ENCODE measurements at regions not wholly inside any gene's neighbourhood (a gene's known extent, or its start where the extent isn't known, plus 50 kb on each side); places are given as distances from the start of the nearest gene placed in this dataset.
"Not testable (repeated sequence)": the region's sequence is repeated elsewhere in the genome, so short reads cannot be mapped to it uniquely, and the experiment has no call there.

DNA sequence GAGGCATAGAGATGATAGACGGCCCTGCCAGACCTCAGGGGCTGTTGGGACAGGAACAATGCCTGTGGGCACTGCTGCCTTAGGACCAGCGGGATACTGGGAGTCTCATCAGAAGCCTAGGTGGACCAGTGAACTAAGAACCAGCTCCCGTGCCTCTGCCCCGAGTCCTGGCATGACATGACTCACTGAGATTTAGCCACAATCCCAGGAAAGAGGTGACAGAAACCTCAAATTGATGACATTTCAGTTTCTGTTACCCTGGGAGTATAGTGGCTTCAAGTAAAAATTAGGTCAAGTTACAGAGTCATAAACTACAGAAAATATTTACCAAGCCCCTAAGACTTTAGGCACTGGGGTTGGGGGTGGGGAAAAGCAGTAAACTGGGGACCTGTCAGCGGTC lies 74.6 kb upstream of the GADD45A start:
- no peak for DNase-seq (ENCODE audit: low spot score in 2 of 2)
- peaks cover 0 to 10% of the 10 kb centered on the region in 2 donors for H3K4me1 ChIP-seq
- H3K36me3 ChIP-seq, result no peaks in the 10 kb centered on the region
- no peak overlapping the region for H3K27ac ChIP-seq
- H3K4me3 ChIP-seq, result no peak overlapping the region
- TF ChIP-seq, protein P1, sequence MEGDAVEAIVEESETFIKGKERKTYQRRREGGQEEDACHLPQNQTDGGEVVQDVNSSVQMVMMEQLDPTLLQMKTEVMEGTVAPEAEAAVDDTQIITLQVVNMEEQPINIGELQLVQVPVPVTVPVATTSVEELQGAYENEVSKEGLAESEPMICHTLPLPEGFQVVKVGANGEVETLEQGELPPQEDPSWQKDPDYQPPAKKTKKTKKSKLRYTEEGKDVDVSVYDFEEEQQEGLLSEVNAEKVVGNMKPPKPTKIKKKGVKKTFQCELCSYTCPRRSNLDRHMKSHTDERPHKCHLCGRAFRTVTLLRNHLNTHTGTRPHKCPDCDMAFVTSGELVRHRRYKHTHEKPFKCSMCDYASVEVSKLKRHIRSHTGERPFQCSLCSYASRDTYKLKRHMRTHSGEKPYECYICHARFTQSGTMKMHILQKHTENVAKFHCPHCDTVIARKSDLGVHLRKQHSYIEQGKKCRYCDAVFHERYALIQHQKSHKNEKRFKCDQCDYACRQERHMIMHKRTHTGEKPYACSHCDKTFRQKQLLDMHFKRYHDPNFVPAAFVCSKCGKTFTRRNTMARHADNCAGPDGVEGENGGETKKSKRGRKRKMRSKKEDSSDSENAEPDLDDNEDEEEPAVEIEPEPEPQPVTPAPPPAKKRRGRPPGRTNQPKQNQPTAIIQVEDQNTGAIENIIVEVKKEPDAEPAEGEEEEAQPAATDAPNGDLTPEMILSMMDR (IDR thresholded peaks at IDR 0.05), result no peak
- no peaks in the 10 kb centered on the region for H3K9me3 ChIP-seq
- H3K27me3 ChIP-seq, result no peaks in the 10 kb centered on the region
- intact Hi-C loops (cut with DNase I), result no loop called here

DNA sequence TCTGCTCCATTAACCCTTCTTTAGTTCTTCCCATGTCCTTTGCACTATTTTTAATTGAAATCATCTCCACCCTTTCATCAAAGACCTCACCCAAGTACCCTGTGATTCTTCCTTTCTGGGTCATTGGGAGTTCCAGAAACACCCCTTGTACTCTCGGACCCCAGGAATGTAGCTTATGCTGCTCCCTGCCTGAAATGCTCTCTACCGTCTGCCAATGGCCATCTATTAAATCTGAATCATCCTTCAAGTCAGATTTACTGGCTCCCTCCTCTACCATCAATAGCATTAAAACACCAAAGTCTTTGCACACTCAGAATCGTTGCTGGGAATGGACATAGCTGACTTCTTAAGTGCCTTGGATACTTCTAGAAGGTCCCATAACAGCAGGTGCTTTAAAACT lies 73.2 kb upstream of the GADD45A start:
- no peak overlapping the region for H3K4me3 ChIP-seq
- intact Hi-C loops (cut with DNase I), result no loop called here
- TF ChIP-seq, protein P1 (IDR thresholded peaks at IDR 0.05), result no peak
- no peaks in the 10 kb centered on the region for H3K36me3 ChIP-seq
- peaks cover 0 to 10% of the 10 kb centered on the region in 2 donors for H3K4me1 ChIP-seq
- no peak overlapping the region for H3K27ac ChIP-seq
- H3K9me3 ChIP-seq, result no peaks in the 10 kb centered on the region
- DNase-seq (ENCODE audit: low spot score in 2 of 2), result no peak
- H3K27me3 ChIP-seq, result no peaks in the 10 kb centered on the region

DNA sequence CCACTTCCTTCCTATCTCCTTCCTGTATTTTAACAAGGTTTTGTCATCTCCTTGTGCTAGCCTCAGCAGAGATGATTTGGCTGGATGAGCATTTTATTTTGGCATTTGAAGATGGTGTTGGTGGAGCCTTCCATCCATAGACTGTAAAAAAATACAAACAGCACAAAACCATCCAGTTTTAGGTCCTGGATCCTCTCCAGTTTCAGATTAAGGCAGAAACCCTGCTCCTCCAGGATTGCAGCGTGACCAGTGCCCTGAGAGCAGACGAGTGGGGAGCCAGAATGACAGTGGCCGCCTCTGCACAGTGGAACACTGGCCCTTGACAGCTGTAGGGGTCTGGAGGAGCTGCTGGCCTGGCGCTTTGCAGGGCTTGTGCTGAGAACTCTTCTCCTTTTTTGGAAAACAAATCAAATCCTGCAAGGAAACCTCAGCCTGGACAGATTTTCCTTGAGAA lies 72.2 kb upstream of the GADD45A start:
- Histone ChIP-seq H3K36me3 (no peaks in the 10 kb centered on the region), H3K27ac (peak overlapping the region; percentile 8 to 52), H3K27me3 (no peaks in the 10 kb centered on the region), H3K4me1 (peaks cover 0 to 11% of the 10 kb centered on the region in 2 donors), H3K9me3 (no peaks in the 10 kb centered on the region), H3K4me3 (no peak overlapping the region)
- no peak for DNase-seq (ENCODE audit: low spot score in 2 of 2)
- intact Hi-C loops (cut with DNase I), result no loop called here
- TF ChIP-seq, protein P1 (IDR thresholded peaks at IDR 0.05), result no peak

DNA sequence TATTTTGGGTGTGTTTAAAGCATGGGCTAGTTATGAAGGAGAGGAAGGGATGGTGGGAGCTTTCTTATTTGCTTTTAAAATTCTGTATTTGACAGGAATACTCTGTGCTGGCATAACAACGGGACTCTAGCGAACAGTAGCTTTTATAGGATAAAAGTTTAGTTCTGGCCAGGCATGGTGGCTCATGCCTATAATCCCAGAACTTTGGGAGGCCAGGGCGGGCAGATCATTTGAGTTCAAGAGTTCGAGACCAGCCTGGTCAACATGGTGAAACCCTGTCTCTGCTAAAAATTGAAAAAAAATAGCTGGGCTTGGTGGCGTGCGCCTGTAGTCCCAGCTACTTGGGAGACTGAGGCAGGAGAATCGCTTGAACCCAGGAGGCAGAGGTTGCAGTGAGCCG lies 71.5 kb upstream of the GADD45A start:
- intact Hi-C loops (cut with DNase I); DNase-seq (ENCODE audit: low spot score in 2 of 2); H3K9me3 ChIP-seq; H3K27me3 ChIP-seq; H3K4me3 ChIP-seq; H3K36me3 ChIP-seq: not testable (repeated sequence)
- Histone ChIP-seq H3K4me1 (peaks cover 2 to 16% of the 10 kb centered on the region in 2 donors), H3K27ac (peak overlapping the region; percentile 8 to 52)

DNA sequence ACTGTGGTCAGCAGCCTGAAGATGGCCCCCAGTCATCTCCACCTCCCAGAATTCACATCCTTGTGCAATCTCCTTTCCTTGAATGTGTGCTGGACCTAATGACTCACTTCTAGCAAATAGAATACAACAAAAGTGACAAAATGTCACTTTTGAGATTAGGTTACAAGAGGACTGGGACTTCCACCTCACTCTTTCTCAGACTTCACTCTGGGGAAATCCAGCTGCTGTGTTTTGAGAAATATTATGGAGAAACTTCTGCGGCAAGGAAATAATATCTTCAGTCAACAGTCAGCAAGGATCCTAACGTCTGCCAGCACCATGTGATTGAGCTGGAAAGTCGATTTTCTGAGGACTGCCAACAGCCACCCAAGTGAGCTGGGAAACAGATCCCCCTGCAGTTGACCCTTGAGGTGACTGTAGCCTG lies 70.5 kb upstream of the GADD45A start:
- TF ChIP-seq, protein P1 (IDR thresholded peaks at IDR 0.05), result no peak
- Histone ChIP-seq H3K27me3 (no peaks in the 10 kb centered on the region), H3K4me3 (no peak overlapping the region), H3K4me1 (peaks cover 2 to 21% of the 10 kb centered on the region in 2 donors), H3K36me3 (no peaks in the 10 kb centered on the region), H3K27ac (peak overlapping the region in 1 of 2 donors; percentile 18), H3K9me3 (no peaks in the 10 kb centered on the region)
- intact Hi-C loops (cut with DNase I), result no loop called here
- DNase-seq (ENCODE audit: low spot score in 2 of 2), result no peak

DNA sequence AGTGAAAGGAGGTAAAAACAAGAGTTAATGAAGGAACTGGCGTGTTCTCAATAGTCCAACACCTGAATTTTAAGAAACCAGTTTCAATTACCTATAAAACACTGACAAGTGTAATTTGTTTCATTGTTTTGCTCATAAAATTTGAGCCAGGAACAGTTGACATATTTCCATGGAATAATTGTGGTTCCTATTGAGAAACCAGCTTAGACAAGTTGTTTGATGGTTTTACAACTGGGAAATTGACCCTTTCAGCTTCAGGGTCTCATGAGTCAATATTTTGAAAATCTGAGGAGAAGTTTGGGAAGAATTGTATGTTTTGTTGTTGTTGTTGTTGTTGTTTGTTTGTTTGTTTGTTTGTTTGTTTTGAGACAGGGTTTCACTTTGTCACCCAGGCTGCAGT lies 69.1 kb upstream of the GADD45A start:
- intact Hi-C loops (cut with DNase I), result loop anchor here (5.0 kb wide), 2 partner anchors 44 to 136 kb away; no protein-coding TSS in a partner anchor
- TF ChIP-seq, protein P1 (IDR thresholded peaks at IDR 0.05), result no peak
- Histone ChIP-seq H3K9me3 (no peaks in the 10 kb centered on the region), H3K27ac (peak overlapping the region in 1 of 2 donors; percentile 61), H3K4me3 (no peak overlapping the region), H3K36me3 (no peaks in the 10 kb centered on the region), H3K4me1 (peaks cover 2 to 23% of the 10 kb centered on the region in 2 donors), H3K27me3 (no peaks in the 10 kb centered on the region)
- DNase-seq (ENCODE audit: low spot score in 2 of 2), result no peak
